Fibroblast of the conjunctiva (primary cell): ENCODE measurements at regions not wholly inside any gene's neighbourhood (a gene's known extent, or its start where the extent isn't known, plus 50 kb on each side); places are given as distances from the start of the nearest gene placed in this dataset.
"Not testable (repeated sequence)": the region's sequence is repeated elsewhere in the genome, so short reads cannot be mapped to it uniquely, and the experiment has no call there.

Experiments used
- DNase-seq: peaks from one replicate; pipeline ENCODE4 v3.0.0-alpha.2; 2010; ENCODE audit warnings: low read depth

- DNase-seq, result no peak
Measured at GRCh38 chr10:33067917-33068316, 109.9 kb upstream of the ITGB1 start.

GRCh38 chr10:33067481-33067880, 109.5 kb upstream of the ITGB1 start:
- no peak for DNase-seq

GRCh38 chr10:33066558-33067236, 108.7 kb upstream of the ITGB1 start:
- no peak for DNase-seq

- no peak for DNase-seq
Measured at GRCh38 chr10:33065111-33065510, 107.1 kb upstream of the ITGB1 start.

- no peak for DNase-seq
Measured at GRCh38 chr10:33064706-33065105, 106.7 kb upstream of the ITGB1 start.

- no peak for DNase-seq
Measured at GRCh38 chr10:33057620-33058019, 99.6 kb upstream of the ITGB1 start.

GRCh38 chr10:33056828-33057596, 99.0 kb upstream of the ITGB1 start:
- no peak for DNase-seq

GRCh38 chr10:33055625-33056024, 97.6 kb upstream of the ITGB1 start:
- no peak for DNase-seq

GRCh38 chr10:33052915-33053810, 95.1 kb upstream of the ITGB1 start:
- DNase-seq, result no peak

GRCh38 chr10:33052263-33052875, 94.3 kb upstream of the ITGB1 start:
- no peak for DNase-seq

- not testable (repeated sequence) for DNase-seq
Measured at GRCh38 chr10:33049963-33050920, 92.2 kb upstream of the ITGB1 start.

- DNase-seq, result no peak
Measured at GRCh38 chr10:33048223-33048622, 90.2 kb upstream of the ITGB1 start.

- peak; percentile 2 for DNase-seq
Measured at GRCh38 chr10:33047655-33048054, 89.6 kb upstream of the ITGB1 start.

- no peak for DNase-seq
Measured at GRCh38 chr10:33046792-33047191, 88.8 kb upstream of the ITGB1 start.

- DNase-seq, result no peak
Measured at GRCh38 chr10:33045421-33045820, 87.4 kb upstream of the ITGB1 start.

- no peak for DNase-seq
Measured at GRCh38 chr10:33042565-33042964, 84.5 kb upstream of the ITGB1 start.

- DNase-seq, result no peak
Measured at GRCh38 chr10:33041783-33042437, 83.9 kb upstream of the ITGB1 start.

GRCh38 chr10:33040436-33040835, 82.4 kb upstream of the ITGB1 start:
- no peak for DNase-seq

- no peak for DNase-seq
Measured at GRCh38 chr10:33039181-33039580, 81.2 kb upstream of the ITGB1 start.

GRCh38 chr10:33038672-33039071, 80.6 kb upstream of the ITGB1 start:
- no peak for DNase-seq
